ENCODE measurements at regions not wholly inside any gene's neighbourhood (a gene's known extent, or its start where the extent isn't known, plus 50 kb on each side); places are given as distances from the start of the nearest gene placed in this dataset.
A peak's percentile ranks its signal among the peaks of the same experiment; 100 is the strongest.
"Not testable (repeated sequence)": the region's sequence is repeated elsewhere in the genome, so short reads cannot be mapped to it uniquely, and the experiment has no call there.

DNA sequence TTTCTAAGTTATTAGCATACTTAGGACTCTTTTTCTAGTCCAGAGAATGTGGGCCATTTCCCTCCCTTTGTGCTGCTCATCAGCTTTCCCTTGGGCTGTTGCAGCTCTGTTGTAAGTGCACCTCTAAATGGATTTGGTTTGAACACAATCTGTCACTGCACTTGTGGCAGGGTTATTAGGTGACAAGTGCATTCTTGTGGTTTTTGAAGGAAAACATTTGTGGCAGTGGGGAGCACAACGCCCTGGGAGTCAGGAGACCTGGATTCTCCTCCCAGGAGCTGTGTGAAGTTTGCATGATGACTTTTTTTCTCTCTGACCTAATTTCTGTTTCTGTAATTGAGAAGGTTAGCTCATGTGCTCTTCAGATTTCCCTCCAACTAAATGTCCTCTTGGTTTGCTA, 630.9 kb upstream of the FAM98A start:
- DNase-seq: no peak
- H3K9me3 Mint-ChIP-seq (ENCODE audit: low read depth, unreplicated experiment): peaks cover 4% of the 10 kb centered on the region
- TF ChIP-seq, protein P1, sequence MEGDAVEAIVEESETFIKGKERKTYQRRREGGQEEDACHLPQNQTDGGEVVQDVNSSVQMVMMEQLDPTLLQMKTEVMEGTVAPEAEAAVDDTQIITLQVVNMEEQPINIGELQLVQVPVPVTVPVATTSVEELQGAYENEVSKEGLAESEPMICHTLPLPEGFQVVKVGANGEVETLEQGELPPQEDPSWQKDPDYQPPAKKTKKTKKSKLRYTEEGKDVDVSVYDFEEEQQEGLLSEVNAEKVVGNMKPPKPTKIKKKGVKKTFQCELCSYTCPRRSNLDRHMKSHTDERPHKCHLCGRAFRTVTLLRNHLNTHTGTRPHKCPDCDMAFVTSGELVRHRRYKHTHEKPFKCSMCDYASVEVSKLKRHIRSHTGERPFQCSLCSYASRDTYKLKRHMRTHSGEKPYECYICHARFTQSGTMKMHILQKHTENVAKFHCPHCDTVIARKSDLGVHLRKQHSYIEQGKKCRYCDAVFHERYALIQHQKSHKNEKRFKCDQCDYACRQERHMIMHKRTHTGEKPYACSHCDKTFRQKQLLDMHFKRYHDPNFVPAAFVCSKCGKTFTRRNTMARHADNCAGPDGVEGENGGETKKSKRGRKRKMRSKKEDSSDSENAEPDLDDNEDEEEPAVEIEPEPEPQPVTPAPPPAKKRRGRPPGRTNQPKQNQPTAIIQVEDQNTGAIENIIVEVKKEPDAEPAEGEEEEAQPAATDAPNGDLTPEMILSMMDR (IDR thresholded peaks at IDR 0.05; ENCODE audit: unreplicated experiment): no peak
- CTCF ChIA-PET: no interaction called here
- intact Hi-C loops (cut with micrococcal nuclease; ENCODE audit: unreplicated experiment): no loop called here
- no peak overlapping the region for H3K4me3 Mint-ChIP-seq (ENCODE audit: low read depth, unreplicated experiment)
- no peaks in the 10 kb centered on the region for H3K4me1 Mint-ChIP-seq (ENCODE audit: low read depth, unreplicated experiment)
- no peaks in the 10 kb centered on the region for H3K27me3 Mint-ChIP-seq (ENCODE audit: unreplicated experiment)
- no peaks in the 10 kb centered on the region for H3K36me3 Mint-ChIP-seq (ENCODE audit: insufficient read depth, unreplicated experiment)
- no TSS peak for BruUV-seq (replicated peaks)
- H3K27ac Mint-ChIP-seq (ENCODE audit: unreplicated experiment): no peak overlapping the region

DNA sequence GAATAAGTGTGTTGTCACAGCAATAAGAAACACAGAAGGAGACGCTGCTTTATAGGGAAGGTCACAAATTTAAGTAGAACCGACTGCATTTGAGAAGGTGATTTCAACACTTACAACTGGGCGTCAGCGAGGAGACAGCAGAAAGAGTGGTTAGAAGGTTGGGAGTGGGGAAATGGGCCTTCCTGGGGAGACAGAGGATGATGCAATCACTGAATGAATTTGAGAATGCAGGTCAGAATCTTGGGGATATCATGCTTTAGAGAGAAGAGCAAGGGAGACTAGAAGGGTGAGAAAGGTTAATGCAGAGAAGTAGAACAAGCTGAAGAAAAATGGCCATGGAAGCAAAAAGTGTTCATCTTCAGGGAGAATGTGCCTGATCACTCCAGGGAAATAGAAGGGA, 616.1 kb upstream of the FAM98A start:
- TF ChIP-seq, protein P1 (IDR thresholded peaks at IDR 0.05; ENCODE audit: unreplicated experiment): no peak
- H3K4me3 Mint-ChIP-seq (ENCODE audit: low read depth, unreplicated experiment): no peak overlapping the region
- H3K4me1 Mint-ChIP-seq (ENCODE audit: low read depth, unreplicated experiment): no peaks in the 10 kb centered on the region
- intact Hi-C loops (cut with micrococcal nuclease; ENCODE audit: unreplicated experiment): no loop called here
- H3K9me3 Mint-ChIP-seq (ENCODE audit: low read depth, unreplicated experiment): peaks cover 16% of the 10 kb centered on the region
- no peak overlapping the region for H3K27ac Mint-ChIP-seq (ENCODE audit: unreplicated experiment)
- CTCF ChIA-PET: no interaction called here
- H3K27me3 Mint-ChIP-seq (ENCODE audit: unreplicated experiment): no peaks in the 10 kb centered on the region
- H3K36me3 Mint-ChIP-seq (ENCODE audit: insufficient read depth, unreplicated experiment): no peaks in the 10 kb centered on the region
- no peak for DNase-seq
- no TSS peak for BruUV-seq (replicated peaks)

DNA sequence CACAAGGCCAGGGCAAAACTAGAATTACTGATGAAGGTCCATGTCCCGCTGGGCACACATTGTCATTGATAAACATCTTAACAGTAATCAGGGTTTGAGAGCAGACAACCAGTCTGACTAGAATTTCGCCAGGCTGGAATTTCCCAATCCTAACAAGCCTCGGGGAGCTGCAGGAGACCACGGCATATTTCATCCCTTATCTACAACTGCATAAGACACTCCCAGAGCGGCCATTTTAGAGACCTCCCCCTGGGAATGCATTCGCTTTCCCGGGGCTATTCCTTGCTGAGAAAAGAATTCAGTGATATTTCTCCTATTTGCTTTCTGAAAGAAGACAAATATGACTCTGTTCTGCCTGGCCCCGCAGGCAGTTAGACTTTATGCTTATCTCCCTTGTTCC, 611.3 kb upstream of the FAM98A start:
- CTCF ChIA-PET; H3K4me3 Mint-ChIP-seq (ENCODE audit: low read depth, unreplicated experiment); BruUV-seq (replicated peaks); intact Hi-C loops (cut with micrococcal nuclease; ENCODE audit: unreplicated experiment); H3K36me3 Mint-ChIP-seq (ENCODE audit: insufficient read depth, unreplicated experiment); H3K4me1 Mint-ChIP-seq (ENCODE audit: low read depth, unreplicated experiment); H3K27me3 Mint-ChIP-seq (ENCODE audit: unreplicated experiment); H3K27ac Mint-ChIP-seq (ENCODE audit: unreplicated experiment): not testable (repeated sequence)
- peak; percentile 3 for DNase-seq
- peaks cover 23% of the 10 kb centered on the region for H3K9me3 Mint-ChIP-seq (ENCODE audit: low read depth, unreplicated experiment)

DNA sequence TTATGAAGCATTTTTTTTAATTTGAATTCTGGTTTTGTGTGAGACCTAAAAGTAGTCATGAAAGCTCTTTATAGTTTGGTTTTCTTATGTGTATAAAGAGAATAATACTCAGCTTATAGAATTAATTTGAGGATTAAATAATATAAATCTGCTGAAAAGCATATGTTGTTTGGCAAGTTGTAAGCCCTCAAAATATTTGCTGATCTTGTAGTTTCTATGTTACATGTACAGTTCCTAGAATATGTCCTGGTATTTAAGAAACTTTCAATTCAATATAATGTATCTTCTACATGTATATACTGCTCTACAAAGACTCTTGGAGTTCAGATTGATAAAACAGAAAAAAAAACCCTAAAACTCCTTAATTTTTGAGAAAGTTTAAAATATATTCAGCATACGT, 605.5 kb upstream of the FAM98A start:
- H3K9me3 Mint-ChIP-seq (ENCODE audit: low read depth, unreplicated experiment): peaks cover 18% of the 10 kb centered on the region
- intact Hi-C loops (cut with micrococcal nuclease; ENCODE audit: unreplicated experiment): no loop called here
- no peaks in the 10 kb centered on the region for H3K27me3 Mint-ChIP-seq (ENCODE audit: unreplicated experiment)
- H3K36me3 Mint-ChIP-seq (ENCODE audit: insufficient read depth, unreplicated experiment): no peaks in the 10 kb centered on the region
- H3K4me3 Mint-ChIP-seq (ENCODE audit: low read depth, unreplicated experiment): no peak overlapping the region
- H3K27ac Mint-ChIP-seq (ENCODE audit: unreplicated experiment): no peak overlapping the region
- no peaks in the 10 kb centered on the region for H3K4me1 Mint-ChIP-seq (ENCODE audit: low read depth, unreplicated experiment)
- DNase-seq: no peak
- no TSS peak for BruUV-seq (replicated peaks)
- TF ChIP-seq, protein P1 (IDR thresholded peaks at IDR 0.05; ENCODE audit: unreplicated experiment): no peak
- CTCF ChIA-PET: no interaction called here

DNA sequence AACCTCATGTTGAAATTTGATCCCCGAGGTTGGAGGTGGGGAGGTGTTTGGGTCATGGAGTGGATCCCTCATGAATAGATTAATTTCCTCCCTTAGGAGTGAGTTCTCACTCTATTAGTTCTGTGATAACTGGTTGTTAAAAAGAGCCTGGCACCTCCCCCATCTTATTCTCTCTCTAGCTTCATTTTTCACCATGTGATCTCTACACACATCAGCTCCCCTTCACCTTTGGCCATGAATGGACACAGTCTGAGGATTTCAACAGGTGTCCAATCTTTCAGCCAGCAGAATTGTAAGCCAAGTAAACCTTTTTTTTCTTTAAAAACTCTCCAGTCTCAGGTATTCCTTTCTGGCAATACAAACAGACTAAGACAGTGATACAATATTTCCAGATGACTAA, 602.0 kb upstream of the FAM98A start:
- Mint-ChIP-seq H3K9me3 (ENCODE audit: low read depth, unreplicated experiment) (peaks cover 21% of the 10 kb centered on the region), H3K4me3 (ENCODE audit: low read depth, unreplicated experiment) (no peak overlapping the region), H3K36me3 (ENCODE audit: insufficient read depth, unreplicated experiment) (no peaks in the 10 kb centered on the region), H3K27me3 (ENCODE audit: unreplicated experiment) (no peaks in the 10 kb centered on the region), H3K4me1 (ENCODE audit: low read depth, unreplicated experiment) (no peaks in the 10 kb centered on the region), H3K27ac (ENCODE audit: unreplicated experiment) (no peak overlapping the region)
- CTCF ChIA-PET: no interaction called here
- no TSS peak for BruUV-seq (replicated peaks)
- TF ChIP-seq, protein P1 (IDR thresholded peaks at IDR 0.05; ENCODE audit: unreplicated experiment): no peak
- DNase-seq: no peak
- intact Hi-C loops (cut with micrococcal nuclease; ENCODE audit: unreplicated experiment): no loop called here
